Adrenal gland (tissue), 9 donors: ENCODE measurements at regions not wholly inside any gene's neighbourhood (a gene's known extent, or its start where the extent isn't known, plus 50 kb on each side); places are given as distances from the start of the nearest gene placed in this dataset.

Experiments used
- DNase-seq, 7 donors: peaks; one replicate each; pipeline ENCODE4 v3.0.0-alpha.2; 2019 to 2020
- H3K27ac ChIP-seq, 5 donors: fragments of 200-600 bp; sonication (generic) in 4 of 5; 1 replicate in 3 of 5; 2 replicates in 2 of 5; pipeline versions ENCODE4 v1.5.1 to v1.8.0; 2016 to 2020; ENCODE audit warnings: mild to moderate bottlenecking in 1 of 5
- H3K27me3 ChIP-seq: fragments of 200-600 bp; 2 replicates; pipeline ENCODE4 v1.8.0; 2021
- H3K36me3 ChIP-seq, 2 donors: fragments of 200-600 bp; replicated peaks in 1 of 2; 1 replicate in 1 of 2; 2 replicates in 1 of 2; pipeline versions ENCODE4 v1.5.1 to v1.8.0; 2018 to 2022
- H3K4me1 ChIP-seq, 2 donors: fragments of 200-600 bp; replicated peaks in 1 of 2; 1 replicate in 1 of 2; 2 replicates in 1 of 2; pipeline versions ENCODE4 v1.5.1 to v1.8.0; 2018 to 2021
- H3K4me3 ChIP-seq, 4 donors: fragments of 200-600 bp; sonication (generic) in 3 of 4; one replicate each; pipeline ENCODE4 v1.5.1; 2016 to 2018
- H3K9me3 ChIP-seq, 3 donors: fragments of 200-600 bp; sonication (generic) in 1 of 3; replicated peaks in 1 of 3; 1 replicate in 2 of 3; 2 replicates in 1 of 3; pipeline versions ENCODE4 v1.5.1 to v1.8.0; 2016 to 2021
- CTCF ChIP-seq, 6 experiments: fragments of 450-650 bp in 4 of 6; fragments of 200-600 bp in 2 of 6; sonication (generic) in 1 of 6; IDR thresholded peaks; 1 replicate in 5 of 6; 2 replicates in 1 of 6; pipeline versions ENCODE4 v1.5.1 to v1.8.0; 2016 to 2021; ENCODE audit warnings: antibody characterized with exemption in 6 of 6, mild to moderate bottlenecking in 2 of 6, moderate library complexity in 1 of 6
- POLR2A ChIP-seq, 2 donors: fragments of 450-650 bp; IDR thresholded peaks; one replicate each; pipeline ENCODE4 v1.6.1; 2017; ENCODE audit warnings: antibody characterized with exemption in 2 of 2, mild to moderate bottlenecking in 2 of 2, moderate library complexity in 1 of 2
- WGBS, 4 donors: extraction: QIAGEN DNeasy Blood & Tissue Kit in 2 of 4; methylation state at CpG; one replicate each; pipeline versions ENCODE4 v1.1.5 to v1.1.7; 2013 to 2017; 5-methylcytosine and 5-hydroxymethylcytosine counted together
- intact Hi-C, 2 donors: fragments of 100-400 bp; cut with DNase I; formaldehyde crosslinking; loops; one replicate each; pipeline versions ENCODE4 v1.14.1 to v1.15.0; 2022 to 2023
- microRNA-seq, 3 donors: library from miRNA; unstranded; fragments of <30 nt; microRNA quantifications; one replicate each; pipeline ENCODE4, GENCODE V29; 2017 to 2020
- small RNA-seq, 2 donors: library from RNA; depleted of rRNA; stranded (forward); fragments of <200 nt; gene quantifications; one replicate each; pipeline ENCODE3, GENCODE V24; 2016
- donor health status: healthy with polysubstance abuse.
- donor health status: Bipolar disorder and iron deficiency.
- donor health status: DM: yes; HTN: yes; CAD: no.
- donor health status: DM: no; HTN: no; CAD: no.
- donor health status: DM: no; HTN: no; CAD: no.

- WGBS, 4 donors: 67 to 80% (median 72%) methylated on average over 1 to 3 of the region's 3 CpGs
- H3K4me3 ChIP-seq: no peak overlapping the region
- no peaks in the 10 kb centered on the region for H3K27me3 ChIP-seq
- no peaks in the 10 kb centered on the region for H3K9me3 ChIP-seq
- DNase-seq: no peak
- no peak for TF ChIP-seq POLR2A (IDR thresholded peaks at IDR 0.05)
- no peak for TF ChIP-seq CTCF (IDR thresholded peaks at IDR 0.05)
- no peak overlapping the region for H3K27ac ChIP-seq
- no peaks in the 10 kb centered on the region for H3K36me3 ChIP-seq
- peaks cover 0 to 5% of the 10 kb centered on the region in 2 donors for H3K4me1 ChIP-seq
- intact Hi-C loops: no loop called here
Observed at GRCh38 chr6:37551446-37551845, 51.8 kb upstream of the CCDC167 start.

DNA sequence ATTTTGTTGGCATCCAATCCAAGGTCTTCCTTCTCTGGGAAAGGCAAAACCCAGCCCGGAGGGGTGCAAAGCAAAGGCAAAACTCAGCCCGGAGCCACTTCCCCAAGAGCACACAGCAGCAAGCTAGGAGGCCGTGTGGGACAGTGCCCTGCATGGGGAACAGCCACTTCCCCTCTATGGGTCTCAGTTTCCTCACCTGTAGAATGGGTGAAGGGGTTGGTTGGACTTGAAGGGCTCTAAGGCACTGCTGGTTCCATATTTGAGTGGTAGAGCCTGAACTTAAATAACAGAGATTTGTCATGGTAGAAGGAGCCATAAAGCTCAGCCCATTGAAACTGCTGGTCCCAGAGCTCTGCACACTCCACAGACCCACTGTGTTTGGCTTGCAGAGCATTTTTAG, 51.3 kb upstream of the CCDC167 start:
- H3K27ac ChIP-seq: no peak overlapping the region
- intact Hi-C loops: no loop called here
- TF ChIP-seq CTCF (IDR thresholded peaks at IDR 0.05) (no peak), POLR2A (IDR thresholded peaks at IDR 0.05) (no peak)
- H3K4me3 ChIP-seq: no peak overlapping the region
- peaks cover 0 to 5% of the 10 kb centered on the region in 2 donors for H3K4me1 ChIP-seq
- 40 to 66% (median 53%) methylated on average over 2 to 3 of the region's 3 CpGs for WGBS, 4 donors
- no peaks in the 10 kb centered on the region for H3K9me3 ChIP-seq
- no peaks in the 10 kb centered on the region for H3K36me3 ChIP-seq
- no peak for DNase-seq
- H3K27me3 ChIP-seq: no peaks in the 10 kb centered on the region

DNA sequence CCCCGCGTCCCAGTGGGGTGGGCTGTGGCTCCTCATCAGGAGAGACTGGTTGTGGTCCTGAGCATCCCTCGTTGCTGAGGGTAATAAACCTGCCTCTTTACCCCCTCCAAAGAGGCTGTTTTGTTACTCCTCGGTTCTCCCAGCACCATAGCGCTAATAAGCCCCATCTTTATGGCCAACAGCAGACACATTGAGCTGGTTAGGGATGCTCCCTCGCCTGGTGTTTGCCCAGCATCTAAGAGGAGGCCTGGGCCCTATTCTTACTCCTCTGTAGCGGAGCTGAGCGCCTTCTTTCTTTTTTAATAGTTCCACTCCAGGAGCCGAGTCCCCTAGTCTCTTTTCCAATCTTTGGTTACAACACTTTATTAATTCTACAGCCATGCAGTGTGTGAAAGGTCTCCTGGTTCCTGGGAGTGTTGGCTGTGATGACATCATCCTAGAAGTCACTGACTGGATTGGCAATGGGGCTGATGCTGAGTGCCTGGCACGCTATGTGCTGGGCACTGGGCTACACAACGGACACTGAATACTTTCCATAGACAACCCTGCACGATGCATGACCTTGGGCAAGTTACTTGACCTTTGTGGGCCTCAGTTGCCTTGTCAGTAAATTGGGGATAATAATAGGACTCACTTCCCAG, 50.6 kb upstream of the CCDC167 start:
- TF ChIP-seq POLR2A (IDR thresholded peaks at IDR 0.05) (no peak), CTCF (IDR thresholded peaks at IDR 0.05) (no peak)
- intact Hi-C loops: no loop called here

GRCh38 chr6:37549558-37549957, 49.9 kb upstream of the CCDC167 start:
- intact Hi-C loops: no loop called here
- Histone ChIP-seq H3K27me3 (no peaks in the 10 kb centered on the region), H3K9me3 (no peaks in the 10 kb centered on the region), H3K27ac (no peak overlapping the region), H3K4me3 (no peak overlapping the region), H3K36me3 (no peaks in the 10 kb centered on the region), H3K4me1 (peaks cover 0 to 5% of the 10 kb centered on the region in 2 donors)
- TF ChIP-seq CTCF (IDR thresholded peaks at IDR 0.05): no peak
- TF ChIP-seq POLR2A (IDR thresholded peaks at IDR 0.05): no peak
- 71 to 92% (median 87%) methylated on average over 8 to 11 of the region's 11 CpGs for WGBS, 4 donors
- no peak for DNase-seq

More for the DNA sequence above, 50.6 kb upstream of the CCDC167 start:
- peaks cover 0 to 5% of the 10 kb centered on the region in 2 donors for H3K4me1 ChIP-seq
- H3K27me3 ChIP-seq: no peaks in the 10 kb centered on the region
- DNase-seq: no peak
- no peak overlapping the region for H3K4me3 ChIP-seq
- no peak overlapping the region for H3K27ac ChIP-seq
- no peaks in the 10 kb centered on the region for H3K9me3 ChIP-seq
- WGBS, 4 donors: 70 to 78% (median 76%) methylated on average over 10 to 12 of the region's 12 CpGs
- H3K36me3 ChIP-seq: no peaks in the 10 kb centered on the region

Small RNA genes lying in the stretch of these regions (microRNA-seq; reads per million reads assigned to microRNA genes)
- 0 reads per million in 3 donors for gene MIR4462

Small RNA genes lying in the stretch of these regions (small RNA-seq; reads per million reads assigned to genes)
- gene MIR4462: 0 reads per million in 2 donors
